ENCODE measurements at regions not wholly inside any gene's neighbourhood (a gene's known extent, or its start where the extent isn't known, plus 50 kb on each side); places are given as distances from the start of the nearest gene placed in this dataset.

DNA sequence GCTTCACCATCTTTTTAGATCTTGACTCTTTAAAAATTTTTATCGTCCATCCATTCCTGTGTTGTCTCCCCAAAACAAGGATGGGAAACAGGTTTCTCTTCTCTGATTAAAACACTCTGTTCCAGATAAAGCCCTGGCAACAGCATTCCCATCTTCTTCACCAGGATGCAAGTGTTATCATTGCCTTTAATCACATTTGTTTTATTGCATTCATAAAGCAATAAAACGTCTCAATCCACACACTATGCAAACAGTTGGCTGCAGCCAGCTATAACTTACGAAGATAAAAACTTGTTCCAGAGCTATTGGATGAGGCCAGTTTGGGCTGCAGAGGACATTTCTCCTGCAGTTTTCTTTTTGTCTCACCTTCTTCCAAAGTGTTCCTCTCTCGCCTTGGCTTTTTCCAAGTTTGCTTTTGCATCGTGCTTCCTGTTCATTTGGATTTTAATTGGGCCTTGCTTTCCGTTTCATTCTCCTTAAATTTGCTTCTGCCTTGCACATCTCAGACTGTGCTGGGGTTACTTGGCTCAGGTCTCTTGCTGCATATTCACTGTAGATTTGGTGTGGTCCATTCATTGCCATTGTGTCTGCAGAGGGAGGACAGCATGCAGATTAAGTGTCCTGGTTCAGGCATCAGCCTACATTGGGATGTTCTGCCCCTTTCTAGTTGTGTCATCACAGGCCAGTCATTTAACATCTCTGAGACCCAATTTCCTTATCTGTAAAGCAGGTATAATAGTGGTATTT, 136.5 kb upstream of the LIFR start:
- H3K27ac ChIP-seq (ENCODE audit: low read depth in 2 of 2, low read length in 1 of 2): no peak overlapping the region
- no peak overlapping the region for H3K4me2 ChIP-seq
- H4K20me1 ChIP-seq (ENCODE audit: insufficient read depth): no peaks in the 10 kb centered on the region
- H3K9me2 ChIP-seq: no peaks in the 10 kb centered on the region
- H2AFZ ChIP-seq (ENCODE audit: low read depth): no peak overlapping the region
- no peaks in the 10 kb centered on the region for H3K79me2 ChIP-seq (ENCODE audit: insufficient read depth)
- H3K4me1 ChIP-seq (ENCODE audit: control insufficient read depth in 1 of 2, insufficient read depth in 2 of 2, low read depth in 1 of 2, low read length in 1 of 2): peaks cover 0 to 5% of the 10 kb centered on the region in 2 experiments; a peak in 1 of 4 replicates
- H3F3A ChIP-seq (replicated peaks; ENCODE audit: insufficient read depth): no peaks in the 10 kb centered on the region
- no peak overlapping the region for H3K9ac ChIP-seq
- TF ChIP-seq EZH2phosphoT487 (IDR thresholded peaks at IDR 0.05; ENCODE audit: borderline replicate concordance, low read depth): no peak
- no peak for TF ChIP-seq JUND (IDR thresholded peaks at IDR 0.05)
- no peak for TF ChIP-seq RCOR1 (IDR thresholded peaks at IDR 0.05; ENCODE audit: low read length)
- TF ChIP-seq MXI1 (IDR thresholded peaks at IDR 0.05; ENCODE audit: low read depth, low read length): no peak
- no peak for TF ChIP-seq GABPA (IDR thresholded peaks at IDR 0.05; ENCODE audit: low read depth)
- TF ChIP-seq, protein P1, sequence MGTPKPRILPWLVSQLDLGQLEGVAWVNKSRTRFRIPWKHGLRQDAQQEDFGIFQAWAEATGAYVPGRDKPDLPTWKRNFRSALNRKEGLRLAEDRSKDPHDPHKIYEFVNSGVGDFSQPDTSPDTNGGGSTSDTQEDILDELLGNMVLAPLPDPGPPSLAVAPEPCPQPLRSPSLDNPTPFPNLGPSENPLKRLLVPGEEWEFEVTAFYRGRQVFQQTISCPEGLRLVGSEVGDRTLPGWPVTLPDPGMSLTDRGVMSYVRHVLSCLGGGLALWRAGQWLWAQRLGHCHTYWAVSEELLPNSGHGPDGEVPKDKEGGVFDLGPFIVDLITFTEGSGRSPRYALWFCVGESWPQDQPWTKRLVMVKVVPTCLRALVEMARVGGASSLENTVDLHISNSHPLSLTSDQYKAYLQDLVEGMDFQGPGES (IDR thresholded peaks at IDR 0.05; ENCODE audit: low read depth, low read length): no peak
- TF ChIP-seq TEAD4 (IDR thresholded peaks at IDR 0.05; ENCODE audit: borderline replicate concordance, insufficient read depth): no peak
- TF ChIP-seq YY1 (IDR thresholded peaks at IDR 0.05; ENCODE audit: low read depth): no peak
- no peak for TF ChIP-seq FOXJ3 (CRISPR knock-in tag; IDR thresholded peaks at IDR 0.05)
- TF ChIP-seq ELF1 (IDR thresholded peaks at IDR 0.05): no peak
- TF ChIP-seq RAD21 (IDR thresholded peaks at IDR 0.05; ENCODE audit: low read length): no peak
- TF ChIP-seq, protein P2, sequence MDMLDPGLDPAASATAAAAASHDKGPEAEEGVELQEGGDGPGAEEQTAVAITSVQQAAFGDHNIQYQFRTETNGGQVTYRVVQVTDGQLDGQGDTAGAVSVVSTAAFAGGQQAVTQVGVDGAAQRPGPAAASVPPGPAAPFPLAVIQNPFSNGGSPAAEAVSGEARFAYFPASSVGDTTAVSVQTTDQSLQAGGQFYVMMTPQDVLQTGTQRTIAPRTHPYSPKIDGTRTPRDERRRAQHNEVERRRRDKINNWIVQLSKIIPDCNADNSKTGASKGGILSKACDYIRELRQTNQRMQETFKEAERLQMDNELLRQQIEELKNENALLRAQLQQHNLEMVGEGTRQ (IDR thresholded peaks at IDR 0.05; ENCODE audit: borderline replicate concordance, low read depth, low read length): no peak
- no peak for TF ChIP-seq POLR2AphosphoS5 (IDR thresholded peaks at IDR 0.05; ENCODE audit: low read depth, low read length)
- TF ChIP-seq EP300 (IDR thresholded peaks at IDR 0.05; ENCODE audit: borderline replicate concordance in 1 of 2, low read depth in 1 of 2, low read length in 1 of 2): no peak
- TF ChIP-seq FOSL2 (IDR thresholded peaks at IDR 0.05; ENCODE audit: borderline replicate concordance, low read depth): no peak
- TF ChIP-seq, protein P3, sequence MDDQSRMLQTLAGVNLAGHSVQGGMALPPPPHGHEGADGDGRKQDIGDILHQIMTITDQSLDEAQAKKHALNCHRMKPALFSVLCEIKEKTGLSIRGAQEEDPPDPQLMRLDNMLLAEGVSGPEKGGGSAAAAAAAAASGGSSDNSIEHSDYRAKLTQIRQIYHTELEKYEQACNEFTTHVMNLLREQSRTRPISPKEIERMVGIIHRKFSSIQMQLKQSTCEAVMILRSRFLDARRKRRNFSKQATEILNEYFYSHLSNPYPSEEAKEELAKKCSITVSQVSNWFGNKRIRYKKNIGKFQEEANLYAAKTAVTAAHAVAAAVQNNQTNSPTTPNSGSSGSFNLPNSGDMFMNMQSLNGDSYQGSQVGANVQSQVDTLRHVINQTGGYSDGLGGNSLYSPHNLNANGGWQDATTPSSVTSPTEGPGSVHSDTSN (IDR thresholded peaks at IDR 0.05): no peak
- TF ChIP-seq, protein P4, sequence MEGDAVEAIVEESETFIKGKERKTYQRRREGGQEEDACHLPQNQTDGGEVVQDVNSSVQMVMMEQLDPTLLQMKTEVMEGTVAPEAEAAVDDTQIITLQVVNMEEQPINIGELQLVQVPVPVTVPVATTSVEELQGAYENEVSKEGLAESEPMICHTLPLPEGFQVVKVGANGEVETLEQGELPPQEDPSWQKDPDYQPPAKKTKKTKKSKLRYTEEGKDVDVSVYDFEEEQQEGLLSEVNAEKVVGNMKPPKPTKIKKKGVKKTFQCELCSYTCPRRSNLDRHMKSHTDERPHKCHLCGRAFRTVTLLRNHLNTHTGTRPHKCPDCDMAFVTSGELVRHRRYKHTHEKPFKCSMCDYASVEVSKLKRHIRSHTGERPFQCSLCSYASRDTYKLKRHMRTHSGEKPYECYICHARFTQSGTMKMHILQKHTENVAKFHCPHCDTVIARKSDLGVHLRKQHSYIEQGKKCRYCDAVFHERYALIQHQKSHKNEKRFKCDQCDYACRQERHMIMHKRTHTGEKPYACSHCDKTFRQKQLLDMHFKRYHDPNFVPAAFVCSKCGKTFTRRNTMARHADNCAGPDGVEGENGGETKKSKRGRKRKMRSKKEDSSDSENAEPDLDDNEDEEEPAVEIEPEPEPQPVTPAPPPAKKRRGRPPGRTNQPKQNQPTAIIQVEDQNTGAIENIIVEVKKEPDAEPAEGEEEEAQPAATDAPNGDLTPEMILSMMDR (IDR thresholded peaks at IDR 0.05): no peak
- no peak for TF ChIP-seq NFIC (IDR thresholded peaks at IDR 0.05; ENCODE audit: borderline replicate concordance)
- TF ChIP-seq TCF12 (IDR thresholded peaks at IDR 0.05): no peak
- no peak for DNase-seq
- no peaks in the 10 kb centered on the region for H3K36me3 ChIP-seq (replicated peaks in 1 of 2; ENCODE audit: control insufficient read depth in 1 of 2, insufficient read depth in 2 of 2, low read length in 1 of 2)
- no peaks in the 10 kb centered on the region for H3K9me3 ChIP-seq
- ChIA-PET POLR2A (no interaction called here), CTCF (interaction anchor here (0.9 to 1.6 kb wide), 2 partner anchors 14 to 122 kb away, joined by 3 to 5 read pairs; no protein-coding TSS in a partner anchor)
- no peak overlapping the region for H3K4me3 ChIP-seq (ENCODE audit: low read depth in 2 of 2, low read length in 1 of 2)
- no peaks in the 10 kb centered on the region for H3K27me3 ChIP-seq (ENCODE audit: insufficient read depth)
- 56% methylated on average over 6 of the region's 6 CpGs for WGBS (ENCODE audit: low lambda C conversion rate)

Measured in SK-N-SH (cell line).